DOHH2 (cell line): ENCODE measurements at regions not wholly inside any gene's neighbourhood (a gene's known extent, or its start where the extent isn't known, plus 50 kb on each side); places are given as distances from the start of the nearest gene placed in this dataset.
"Not testable (repeated sequence)": the region's sequence is repeated elsewhere in the genome, so short reads cannot be mapped to it uniquely, and the experiment has no call there.

Source experiments
- EZH2phosphoT487 ChIP-seq: fragments of 200-600 bp; sonication (generic); IDR thresholded peaks from 2 replicates; pipeline ENCODE4 v1.6.1; 2017; ENCODE audit warnings: borderline replicate concordance, mild to moderate bottlenecking, antibody characterized with exemption, low read length, moderate library complexity, mixed read lengths
- TF ChIP-seq, protein P1 (sequence below): fragments of 200-600 bp; sonication (generic); IDR thresholded peaks from one replicate; pipeline ENCODE4 v1.5.1; 2014; ENCODE audit warnings: antibody characterized with exemption, mild to moderate bottlenecking, low read depth, low read length; ENCODE audit not compliant: poor library complexity, severe bottlenecking

DNA sequence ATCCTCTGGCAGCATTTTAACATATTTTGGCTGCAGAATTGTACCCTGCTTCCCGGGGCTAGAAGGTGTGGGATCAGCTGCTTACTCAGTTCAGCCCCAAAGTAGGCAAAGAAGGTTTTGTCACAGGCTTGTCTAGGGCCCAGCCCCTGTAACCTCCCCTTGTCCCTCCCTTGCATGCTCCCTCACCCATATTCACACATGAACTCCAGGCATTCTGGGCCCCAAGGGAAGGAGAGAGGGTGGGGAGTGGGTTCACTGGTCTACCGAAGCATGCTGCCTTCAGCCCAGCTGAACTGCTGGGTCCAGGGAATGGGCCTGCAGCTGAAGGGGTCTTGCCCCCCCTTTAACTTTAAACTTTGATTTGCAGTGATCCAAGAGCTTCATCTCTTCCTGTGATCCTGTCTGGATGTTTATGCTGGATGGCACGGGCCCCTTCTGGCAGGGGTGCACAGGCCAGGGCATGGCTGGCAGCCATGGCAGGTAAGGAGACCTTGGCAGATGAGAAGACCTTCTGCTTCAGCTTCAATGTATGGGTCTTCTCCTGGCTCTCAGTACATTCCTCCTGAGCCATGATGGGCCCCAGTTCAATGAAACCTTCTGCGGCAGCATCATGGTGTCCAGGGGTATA, 513.6 kb upstream of the WSB1 start:
- TF ChIP-seq, protein P1, sequence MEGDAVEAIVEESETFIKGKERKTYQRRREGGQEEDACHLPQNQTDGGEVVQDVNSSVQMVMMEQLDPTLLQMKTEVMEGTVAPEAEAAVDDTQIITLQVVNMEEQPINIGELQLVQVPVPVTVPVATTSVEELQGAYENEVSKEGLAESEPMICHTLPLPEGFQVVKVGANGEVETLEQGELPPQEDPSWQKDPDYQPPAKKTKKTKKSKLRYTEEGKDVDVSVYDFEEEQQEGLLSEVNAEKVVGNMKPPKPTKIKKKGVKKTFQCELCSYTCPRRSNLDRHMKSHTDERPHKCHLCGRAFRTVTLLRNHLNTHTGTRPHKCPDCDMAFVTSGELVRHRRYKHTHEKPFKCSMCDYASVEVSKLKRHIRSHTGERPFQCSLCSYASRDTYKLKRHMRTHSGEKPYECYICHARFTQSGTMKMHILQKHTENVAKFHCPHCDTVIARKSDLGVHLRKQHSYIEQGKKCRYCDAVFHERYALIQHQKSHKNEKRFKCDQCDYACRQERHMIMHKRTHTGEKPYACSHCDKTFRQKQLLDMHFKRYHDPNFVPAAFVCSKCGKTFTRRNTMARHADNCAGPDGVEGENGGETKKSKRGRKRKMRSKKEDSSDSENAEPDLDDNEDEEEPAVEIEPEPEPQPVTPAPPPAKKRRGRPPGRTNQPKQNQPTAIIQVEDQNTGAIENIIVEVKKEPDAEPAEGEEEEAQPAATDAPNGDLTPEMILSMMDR = not testable (repeated sequence)
- TF ChIP-seq EZH2phosphoT487 = not testable (repeated sequence)
